HG03354 (cell line): ENCODE measurements at regions not wholly inside any gene's neighbourhood (a gene's known extent, or its start where the extent isn't known, plus 50 kb on each side); places are given as distances from the start of the nearest gene placed in this dataset.
"Not testable (repeated sequence)": the region's sequence is repeated elsewhere in the genome, so short reads cannot be mapped to it uniquely, and the experiment has no call there.

Source experiments
- ATAC-seq: cut with Tn5 transposase; IDR thresholded peaks from one replicate; pipeline ENCODE4 v1.9.1; 2021; ENCODE audit warnings: mild to moderate bottlenecking; ENCODE audit not compliant: unreplicated experiment, poor library complexity, severe bottlenecking

GRCh38 chr13:90562443-90562842 is 785.0 kb upstream of the MIR17HG start:
- ATAC-seq, result no peak

GRCh38 chr13:90564096-90564495 is 783.4 kb upstream of the MIR17HG start:
- no peak for ATAC-seq

GRCh38 chr13:90564566-90564965 is 782.9 kb upstream of the MIR17HG start:
- no peak for ATAC-seq

GRCh38 chr13:90565985-90566713 is 781.3 kb upstream of the MIR17HG start:
- no peak for ATAC-seq

GRCh38 chr13:90568165-90568564 is 779.3 kb upstream of the MIR17HG start:
- ATAC-seq, result no peak

- ATAC-seq, result no peak
These were observed 771.4 kb upstream of the MIR17HG start for GRCh38 chr13:90576067-90576466.

GRCh38 chr13:90577726-90578125 is 769.8 kb upstream of the MIR17HG start:
- no peak for ATAC-seq

- ATAC-seq, result no peak
These were observed 762.1 kb upstream of the MIR17HG start for GRCh38 chr13:90585392-90585791.

- no peak for ATAC-seq
These were observed 756.1 kb upstream of the MIR17HG start for GRCh38 chr13:90591260-90591926.

GRCh38 chr13:90591927-90592268 is 755.6 kb upstream of the MIR17HG start:
- no peak for ATAC-seq

GRCh38 chr13:90592943-90593342 is 754.5 kb upstream of the MIR17HG start:
- ATAC-seq, result no peak

- ATAC-seq, result no peak
These were observed 752.8 kb upstream of the MIR17HG start for GRCh38 chr13:90594681-90595080.

- ATAC-seq, result no peak
These were observed 741.8 kb upstream of the MIR17HG start for GRCh38 chr13:90605664-90606063.

- ATAC-seq, result not testable (repeated sequence)
These were observed 740.6 kb upstream of the MIR17HG start for GRCh38 chr13:90606921-90607320.

- ATAC-seq, result no peak
These were observed 735.1 kb upstream of the MIR17HG start for GRCh38 chr13:90612391-90612790.

- no peak for ATAC-seq
These were observed 734.3 kb upstream of the MIR17HG start for GRCh38 chr13:90613076-90613795.

GRCh38 chr13:90615236-90615635 is 732.3 kb upstream of the MIR17HG start:
- ATAC-seq, result no peak

- no peak for ATAC-seq
These were observed 731.7 kb upstream of the MIR17HG start for GRCh38 chr13:90615767-90616166.

GRCh38 chr13:90618133-90618532 is 729.4 kb upstream of the MIR17HG start:
- no peak for ATAC-seq

GRCh38 chr13:90622541-90622940 is 724.9 kb upstream of the MIR17HG start:
- ATAC-seq, result no peak
